ENCODE measurements at regions not wholly inside any gene's neighbourhood (a gene's known extent, or its start where the extent isn't known, plus 50 kb on each side); places are given as distances from the start of the nearest gene placed in this dataset.

- Mint-ChIP-seq H3K4me1 (ENCODE audit: insufficient read depth, unreplicated experiment) (no peaks in the 10 kb centered on the region), H3K9me3 (ENCODE audit: unreplicated experiment) (no peaks in the 10 kb centered on the region), H3K27me3 (ENCODE audit: insufficient read depth, unreplicated experiment) (no peaks in the 10 kb centered on the region), H3K36me3 (ENCODE audit: insufficient read depth, unreplicated experiment) (no peaks in the 10 kb centered on the region), H3K27ac (ENCODE audit: low read depth, unreplicated experiment) (no peak overlapping the region), H3K4me3 (ENCODE audit: unreplicated experiment) (no peak overlapping the region)
- CTCF ChIA-PET = no interaction called here
- no peak for TF ChIP-seq CTCF (IDR thresholded peaks at IDR 0.05; ENCODE audit: unreplicated experiment)
- POLR2A ChIA-PET = no interaction called here
- no TSS peak for BruUV-seq (replicated peaks)
- DNase-seq (ENCODE audit: unreplicated experiment) = no peak
- intact Hi-C loops (cut with micrococcal nuclease) = no loop called here
Measured at GRCh38 chr3:20336572-20336971, 150.6 kb upstream of the SGO1 start.

GRCh38 chr3:20334842-20335241 lies 148.8 kb upstream of the SGO1 start:
- no peak overlapping the region for H3K27ac Mint-ChIP-seq (ENCODE audit: low read depth, unreplicated experiment)
- intact Hi-C loops (cut with micrococcal nuclease) = no loop called here
- no peak for TF ChIP-seq CTCF (IDR thresholded peaks at IDR 0.05; ENCODE audit: unreplicated experiment)
- H3K4me1 Mint-ChIP-seq (ENCODE audit: insufficient read depth, unreplicated experiment) = no peaks in the 10 kb centered on the region
- DNase-seq (ENCODE audit: unreplicated experiment) = no peak
- H3K36me3 Mint-ChIP-seq (ENCODE audit: insufficient read depth, unreplicated experiment) = no peaks in the 10 kb centered on the region
- no peak overlapping the region for H3K4me3 Mint-ChIP-seq (ENCODE audit: unreplicated experiment)
- ChIA-PET POLR2A (no interaction called here), CTCF (no interaction called here)
- H3K9me3 Mint-ChIP-seq (ENCODE audit: unreplicated experiment) = no peaks in the 10 kb centered on the region
- no peaks in the 10 kb centered on the region for H3K27me3 Mint-ChIP-seq (ENCODE audit: insufficient read depth, unreplicated experiment)
- BruUV-seq (replicated peaks) = no TSS peak

GRCh38 chr3:20327889-20328288 lies 141.9 kb upstream of the SGO1 start:
- no peaks in the 10 kb centered on the region for H3K9me3 Mint-ChIP-seq (ENCODE audit: unreplicated experiment)
- intact Hi-C loops (cut with micrococcal nuclease) = no loop called here
- POLR2A ChIA-PET = interaction anchor here (1.3 kb wide), 1 partner anchor 8 kb away, joined by 4 read pairs; no protein-coding TSS in a partner anchor
- no peaks in the 10 kb centered on the region for H3K4me1 Mint-ChIP-seq (ENCODE audit: insufficient read depth, unreplicated experiment)
- TF ChIP-seq CTCF (IDR thresholded peaks at IDR 0.05; ENCODE audit: unreplicated experiment) = no peak
- no peaks in the 10 kb centered on the region for H3K27me3 Mint-ChIP-seq (ENCODE audit: insufficient read depth, unreplicated experiment)
- no peaks in the 10 kb centered on the region for H3K36me3 Mint-ChIP-seq (ENCODE audit: insufficient read depth, unreplicated experiment)
- H3K27ac Mint-ChIP-seq (ENCODE audit: low read depth, unreplicated experiment) = no peak overlapping the region
- H3K4me3 Mint-ChIP-seq (ENCODE audit: unreplicated experiment) = no peak overlapping the region
- DNase-seq (ENCODE audit: unreplicated experiment) = no peak
- no TSS peak for BruUV-seq (replicated peaks)
- CTCF ChIA-PET = interaction anchor here (0.6 to 2.0 kb wide), 3 partner anchors 11 to 597 kb away, joined by 3 to 6 read pairs (median 5); no protein-coding TSS in a partner anchor

- POLR2A ChIA-PET = interaction anchor here (0.6 kb wide), 1 partner anchor 1003 kb away, joined by 3 read pairs; no protein-coding TSS in a partner anchor
- CTCF ChIA-PET = interaction anchor here (0.6 to 2.0 kb wide), 4 partner anchors 12 to 1157 kb away, joined by 3 to 6 read pairs (median 4); partner anchors contain the start of gene PP2D1
- TF ChIP-seq CTCF (IDR thresholded peaks at IDR 0.05; ENCODE audit: unreplicated experiment) = no peak
Measured at GRCh38 chr3:20326541-20326940, 140.5 kb upstream of the SGO1 start.

More at GRCh38 chr3:20326541-20326940, 140.5 kb upstream of the SGO1 start:
- peak; percentile 7 for DNase-seq (ENCODE audit: unreplicated experiment)
- H3K4me1 Mint-ChIP-seq (ENCODE audit: insufficient read depth, unreplicated experiment) = no peaks in the 10 kb centered on the region
- H3K27ac Mint-ChIP-seq (ENCODE audit: low read depth, unreplicated experiment) = no peak overlapping the region
- intact Hi-C loops (cut with micrococcal nuclease) = no loop called here
- H3K36me3 Mint-ChIP-seq (ENCODE audit: insufficient read depth, unreplicated experiment) = no peaks in the 10 kb centered on the region
- BruUV-seq (replicated peaks) = no TSS peak
- H3K9me3 Mint-ChIP-seq (ENCODE audit: unreplicated experiment) = no peaks in the 10 kb centered on the region
- H3K27me3 Mint-ChIP-seq (ENCODE audit: insufficient read depth, unreplicated experiment) = no peaks in the 10 kb centered on the region
- no peak overlapping the region for H3K4me3 Mint-ChIP-seq (ENCODE audit: unreplicated experiment)
